ENCODE measurements at regions not wholly inside any gene's neighbourhood (a gene's known extent, or its start where the extent isn't known, plus 50 kb on each side); places are given as distances from the start of the nearest gene placed in this dataset.

- H3K9me3 ChIP-seq (ENCODE audit: control insufficient read depth in 2 of 3, low read length in 3 of 3) = no peaks in the 10 kb centered on the region
- ChIA-PET CTCF (interaction anchor here (0.6 kb wide), 1 partner anchor 16 kb away, joined by 5 read pairs; no protein-coding TSS in a partner anchor), POLR2A (no interaction called here)
- no peak overlapping the region for H3K27ac ChIP-seq (ENCODE audit: low read depth, low read length)
- H3K4me3 ChIP-seq (ENCODE audit: low read length) = no peak overlapping the region
- ATAC-seq (peak; percentile 36), DNase-seq (peak in 3 of 9 donors; percentile 10)
- no peaks in the 10 kb centered on the region for H3K27me3 ChIP-seq (ENCODE audit: control insufficient read depth in 2 of 2, insufficient read depth in 2 of 2, low read length in 2 of 2)
- intact Hi-C loops (cut with micrococcal nuclease) = no loop called here
- H3K27ac Mint-ChIP-seq = peak overlapping the region in 6 of 9 donors; percentile 4 to 67 (median 14)
- peaks cover 0 to 12% of the 10 kb centered on the region in 2 donors for H3K4me1 ChIP-seq (ENCODE audit: control insufficient read depth in 2 of 2, insufficient read depth in 2 of 2, low read length in 2 of 2)
- H3K36me3 Mint-ChIP-seq = peaks cover 0 to 23% (median 6%) of the 10 kb centered on the region in 5 donors
- peaks cover 0 to 4% (median 0%) of the 10 kb centered on the region in 5 donors for H3K27me3 Mint-ChIP-seq
- peaks cover 0 to 6% (median 0%) of the 10 kb centered on the region in 3 experiments for H3K36me3 ChIP-seq (ENCODE audit: control insufficient read depth in 2 of 3, insufficient read depth in 3 of 3, low read length in 3 of 3)
- H3K4me1 Mint-ChIP-seq = peaks cover 6 to 70% (median 48%) of the 10 kb centered on the region in 7 donors
- peak overlapping the region in 8 of 10 donors; percentile 4 to 55 (median 36) for H3K4me3 Mint-ChIP-seq
- H3K9me3 Mint-ChIP-seq = no peaks in the 10 kb centered on the region
Measured at GRCh38 chr10:28217848-28218247, 85.0 kb downstream of the MPP7 start.

- ChIA-PET CTCF (no interaction called here), POLR2A (no interaction called here)
- Histone ChIP-seq H3K4me1 (ENCODE audit: control insufficient read depth in 2 of 2, insufficient read depth in 2 of 2, low read length in 2 of 2) (peaks cover 0 to 12% of the 10 kb centered on the region in 2 donors), H3K9me3 (ENCODE audit: control insufficient read depth in 2 of 3, low read length in 3 of 3) (no peaks in the 10 kb centered on the region), H3K27me3 (ENCODE audit: control insufficient read depth in 2 of 2, insufficient read depth in 2 of 2, low read length in 2 of 2) (no peaks in the 10 kb centered on the region), H3K27ac (ENCODE audit: low read depth, low read length) (no peak overlapping the region), H3K36me3 (ENCODE audit: control insufficient read depth in 2 of 3, insufficient read depth in 3 of 3, low read length in 3 of 3) (peaks cover 0 to 15% (median 0%) of the 10 kb centered on the region in 3 experiments), H3K4me3 (ENCODE audit: low read length) (no peak overlapping the region)
- Mint-ChIP-seq H3K27ac (peak overlapping the region in 1 of 9 donors; percentile 38), H3K36me3 (peaks cover 1 to 41% (median 24%) of the 10 kb centered on the region in 5 donors), H3K4me1 (peaks cover 6 to 78% (median 51%) of the 10 kb centered on the region in 7 donors), H3K9me3 (no peaks in the 10 kb centered on the region), H3K27me3 (peaks cover 0 to 2% (median 0%) of the 10 kb centered on the region in 5 donors), H3K4me3 (no peak overlapping the region)
- intact Hi-C loops (cut with micrococcal nuclease) = no loop called here
- no peak for ATAC-seq
- no peak for DNase-seq
Measured at GRCh38 chr10:28215930-28216329, 86.9 kb downstream of the MPP7 start.

GRCh38 chr10:28214219-28214618 is 88.6 kb downstream of the MPP7 start:
- Histone ChIP-seq H3K36me3 (ENCODE audit: control insufficient read depth in 2 of 3, insufficient read depth in 3 of 3, low read length in 3 of 3) (peaks cover 0 to 26% (median 0%) of the 10 kb centered on the region in 3 experiments), H3K9me3 (ENCODE audit: control insufficient read depth in 2 of 3, low read length in 3 of 3) (no peaks in the 10 kb centered on the region), H3K27ac (ENCODE audit: low read depth, low read length) (no peak overlapping the region), H3K4me3 (ENCODE audit: low read length) (no peak overlapping the region), H3K27me3 (ENCODE audit: control insufficient read depth in 2 of 2, insufficient read depth in 2 of 2, low read length in 2 of 2) (no peaks in the 10 kb centered on the region), H3K4me1 (ENCODE audit: control insufficient read depth in 2 of 2, insufficient read depth in 2 of 2, low read length in 2 of 2) (peaks cover 0 to 12% of the 10 kb centered on the region in 2 donors)
- H3K36me3 Mint-ChIP-seq = peaks cover 1 to 56% (median 39%) of the 10 kb centered on the region in 5 donors
- ATAC-seq (no peak), DNase-seq (no peak)
- POLR2A ChIA-PET = no interaction called here
- CTCF ChIA-PET = no interaction called here
- intact Hi-C loops (cut with micrococcal nuclease) = no loop called here
- H3K27me3 Mint-ChIP-seq = peaks cover 0 to under 1% (median 0%) of the 10 kb centered on the region in 5 donors
- peaks cover 0 to 6% (median 0%) of the 10 kb centered on the region in 11 donors for H3K9me3 Mint-ChIP-seq
- H3K4me1 Mint-ChIP-seq = peaks cover 6 to 62% (median 38%) of the 10 kb centered on the region in 7 donors
- H3K4me3 Mint-ChIP-seq = no peak overlapping the region
- no peak overlapping the region for H3K27ac Mint-ChIP-seq

- no peak overlapping the region for H3K27ac Mint-ChIP-seq
- ChIA-PET POLR2A (interaction anchor here (0.6 kb wide), 1 partner anchor 92 kb away, joined by 3 read pairs; no protein-coding TSS in a partner anchor), CTCF (no interaction called here)
- H3K4me3 ChIP-seq (ENCODE audit: low read length) = no peak overlapping the region
- ATAC-seq = no peak
- no peaks in the 10 kb centered on the region for H3K27me3 ChIP-seq (ENCODE audit: control insufficient read depth in 2 of 2, insufficient read depth in 2 of 2, low read length in 2 of 2)
- H3K4me1 Mint-ChIP-seq = peaks cover 0 to 42% (median 21%) of the 10 kb centered on the region in 7 donors
- peaks cover 0 to 3% of the 10 kb centered on the region in 2 donors for H3K4me1 ChIP-seq (ENCODE audit: control insufficient read depth in 2 of 2, insufficient read depth in 2 of 2, low read length in 2 of 2)
- peaks cover 1 to 79% (median 54%) of the 10 kb centered on the region in 5 donors for H3K36me3 Mint-ChIP-seq
- no peaks in the 10 kb centered on the region for H3K27me3 Mint-ChIP-seq
- DNase-seq = no peak
- H3K36me3 ChIP-seq (ENCODE audit: control insufficient read depth in 2 of 3, insufficient read depth in 3 of 3, low read length in 3 of 3) = peaks cover 0 to 40% (median 0%) of the 10 kb centered on the region in 3 experiments
- H3K27ac ChIP-seq (ENCODE audit: low read depth, low read length) = no peak overlapping the region
- no peak overlapping the region for H3K4me3 Mint-ChIP-seq
- H3K9me3 ChIP-seq (ENCODE audit: control insufficient read depth in 2 of 3, low read length in 3 of 3) = peaks cover 0 to 10% (median 0%) of the 10 kb centered on the region in 3 experiments
- intact Hi-C loops (cut with micrococcal nuclease) = no loop called here
- H3K9me3 Mint-ChIP-seq = peaks cover 0 to 25% (median 4%) of the 10 kb centered on the region in 11 donors
Measured at GRCh38 chr10:28211759-28212158, 91.1 kb downstream of the MPP7 start.

GRCh38 chr10:28207799-28208198 is 95.1 kb downstream of the MPP7 start:
- H3K4me3 Mint-ChIP-seq = no peak overlapping the region
- no peaks in the 10 kb centered on the region for H3K27me3 Mint-ChIP-seq
- peaks cover 0 to 24% (median 14%) of the 10 kb centered on the region in 7 donors for H3K4me1 Mint-ChIP-seq
- H3K27ac Mint-ChIP-seq = no peak overlapping the region
- Histone ChIP-seq H3K27ac (ENCODE audit: low read depth, low read length) (no peak overlapping the region), H3K36me3 (ENCODE audit: control insufficient read depth in 2 of 3, insufficient read depth in 3 of 3, low read length in 3 of 3) (peaks cover 0 to 42% (median 0%) of the 10 kb centered on the region in 3 experiments), H3K4me1 (ENCODE audit: control insufficient read depth in 2 of 2, insufficient read depth in 2 of 2, low read length in 2 of 2) (no peaks in the 10 kb centered on the region), H3K4me3 (ENCODE audit: low read length) (no peak overlapping the region), H3K27me3 (ENCODE audit: control insufficient read depth in 2 of 2, insufficient read depth in 2 of 2, low read length in 2 of 2) (no peaks in the 10 kb centered on the region), H3K9me3 (ENCODE audit: control insufficient read depth in 2 of 3, low read length in 3 of 3) (peaks cover 0 to 10% (median 0%) of the 10 kb centered on the region in 3 experiments)
- no peak for ATAC-seq
- intact Hi-C loops (cut with micrococcal nuclease) = no loop called here
- CTCF ChIA-PET = no interaction called here
- POLR2A ChIA-PET = no interaction called here
- DNase-seq = no peak
- peaks cover 0 to 25% (median 4%) of the 10 kb centered on the region in 11 donors for H3K9me3 Mint-ChIP-seq
- H3K36me3 Mint-ChIP-seq = peaks cover 1 to 82% (median 71%) of the 10 kb centered on the region in 5 donors

GRCh38 chr10:28202941-28203352 is 99.9 kb downstream of the MPP7 start:
- ATAC-seq (no peak), DNase-seq (no peak)
- Mint-ChIP-seq H3K4me3 (no peak overlapping the region), H3K9me3 (peaks cover 0 to 6% (median 0%) of the 10 kb centered on the region in 11 donors), H3K27ac (no peak overlapping the region), H3K36me3 (peaks cover 0 to 71% (median 59%) of the 10 kb centered on the region in 5 donors), H3K4me1 (peaks cover 0 to 23% (median 9%) of the 10 kb centered on the region in 7 donors), H3K27me3 (no peaks in the 10 kb centered on the region)
- CTCF ChIA-PET = no interaction called here
- intact Hi-C loops (cut with micrococcal nuclease) = no loop called here
- H3K4me1 ChIP-seq (ENCODE audit: control insufficient read depth in 2 of 2, insufficient read depth in 2 of 2, low read length in 2 of 2) = no peaks in the 10 kb centered on the region
- no peak overlapping the region for H3K4me3 ChIP-seq (ENCODE audit: low read length)
- POLR2A ChIA-PET = interaction anchor here (0.6 kb wide), 1 partner anchor 19 kb away, joined by 3 read pairs; no protein-coding TSS in a partner anchor
- H3K36me3 ChIP-seq (ENCODE audit: control insufficient read depth in 2 of 3, insufficient read depth in 3 of 3, low read length in 3 of 3) = peaks cover 0 to 15% (median 0%) of the 10 kb centered on the region in 3 experiments
- no peaks in the 10 kb centered on the region for H3K27me3 ChIP-seq (ENCODE audit: control insufficient read depth in 2 of 2, insufficient read depth in 2 of 2, low read length in 2 of 2)
- H3K9me3 ChIP-seq (ENCODE audit: control insufficient read depth in 2 of 3, low read length in 3 of 3) = peaks cover 0 to 2% (median 0%) of the 10 kb centered on the region in 3 experiments
- H3K27ac ChIP-seq (ENCODE audit: low read depth, low read length) = no peak overlapping the region
